Mesendoderm (in vitro differentiated cells): ENCODE measurements at regions not wholly inside any gene's neighbourhood (a gene's known extent, or its start where the extent isn't known, plus 50 kb on each side); places are given as distances from the start of the nearest gene placed in this dataset.

Source experiments
- DNase-seq: peaks from one replicate; pipeline ENCODE4 v3.0.0; 2013
- H2AK5ac ChIP-seq: 2 replicates; pipeline ENCODE4 v1.6.1; 2013; ENCODE audit warnings: low read length, inconsistent platforms
- H2BK120ac ChIP-seq: 2 replicates; pipeline ENCODE4 v1.6.1; 2013; ENCODE audit warnings: low read depth, mild to moderate bottlenecking, low read length, moderate library complexity, mixed read lengths
- H2BK15ac ChIP-seq: replicated peaks from 2 replicates; pipeline ENCODE4 v1.6.1; 2013; ENCODE audit warnings: low read depth, mild to moderate bottlenecking, moderate library complexity
- H2BK5ac ChIP-seq: 2 replicates; pipeline ENCODE4 v1.6.1; 2013; ENCODE audit warnings: low read length, inconsistent platforms
- H3K18ac ChIP-seq: 2 replicates; pipeline ENCODE4 v1.6.1; 2013; ENCODE audit warnings: mild to moderate bottlenecking, low read length, mixed read lengths
- H3K23ac ChIP-seq: one replicate; pipeline ENCODE4 v1.6.1; 2013; ENCODE audit warnings: low read length
- H3K27ac ChIP-seq: 2 replicates; pipeline ENCODE4 v1.5.1; 2013; ENCODE audit warnings: low read depth, mild to moderate bottlenecking, inconsistent platforms, low read length, moderate library complexity
- H3K27me3 ChIP-seq: 2 replicates; pipeline ENCODE4 v1.6.1; 2013; ENCODE audit warnings: low read length, control low read depth, mild to moderate bottlenecking, inconsistent platforms; ENCODE audit not compliant: insufficient read depth, poor library complexity
- H3K36me3 ChIP-seq: 2 replicates; pipeline ENCODE4 v1.6.1; 2013; ENCODE audit warnings: low read length, inconsistent platforms; ENCODE audit not compliant: control insufficient read depth, insufficient read depth
- H3K4ac ChIP-seq: one replicate; pipeline ENCODE4 v1.6.1; 2013; ENCODE audit warnings: low read depth, mild to moderate bottlenecking, low read length, moderate library complexity
- H3K4me1 ChIP-seq: 2 replicates; pipeline ENCODE4 v1.6.1; 2013; ENCODE audit warnings: low read depth, low read length, inconsistent platforms; ENCODE audit not compliant: control insufficient read depth
- H3K4me2 ChIP-seq: 2 replicates; pipeline ENCODE4 v1.6.1; 2013; ENCODE audit warnings: low read length
- H3K4me3 ChIP-seq: 2 replicates; pipeline ENCODE4 v1.5.1; 2013; ENCODE audit warnings: mild to moderate bottlenecking, low read length
- H3K56ac ChIP-seq: one replicate; pipeline ENCODE4 v1.6.1; 2013; ENCODE audit warnings: low read length
- H3K79me1 ChIP-seq: 2 replicates; pipeline ENCODE4 v1.6.1; 2013; ENCODE audit warnings: low read length, inconsistent platforms
- H3K79me2 ChIP-seq: 2 replicates; pipeline ENCODE4 v1.6.1; 2013; ENCODE audit warnings: mild to moderate bottlenecking, low read length; ENCODE audit not compliant: control insufficient read depth, insufficient read depth
- H3K9ac ChIP-seq: 2 replicates; pipeline ENCODE4 v1.6.1; 2013; ENCODE audit warnings: low read length, inconsistent platforms
- H4K5ac ChIP-seq: one replicate; pipeline ENCODE4 v1.6.1; 2013; ENCODE audit warnings: low read length
- H4K8ac ChIP-seq: one replicate; pipeline ENCODE4 v1.6.1; 2013; ENCODE audit warnings: low read depth, mild to moderate bottlenecking, control low read depth, low read length, moderate library complexity
- WGBS: extraction: QIAGEN DNeasy Blood & Tissue Kit; methylation state at CpG from one replicate; pipeline ENCODE4 v1.1.7; 2013; ENCODE audit warnings: low lambda C conversion rate, missing lambda C conversion rate; ENCODE audit not compliant: insufficient coverage; ENCODE audit errors: extremely low coverage; 5-methylcytosine and 5-hydroxymethylcytosine counted together

DNA sequence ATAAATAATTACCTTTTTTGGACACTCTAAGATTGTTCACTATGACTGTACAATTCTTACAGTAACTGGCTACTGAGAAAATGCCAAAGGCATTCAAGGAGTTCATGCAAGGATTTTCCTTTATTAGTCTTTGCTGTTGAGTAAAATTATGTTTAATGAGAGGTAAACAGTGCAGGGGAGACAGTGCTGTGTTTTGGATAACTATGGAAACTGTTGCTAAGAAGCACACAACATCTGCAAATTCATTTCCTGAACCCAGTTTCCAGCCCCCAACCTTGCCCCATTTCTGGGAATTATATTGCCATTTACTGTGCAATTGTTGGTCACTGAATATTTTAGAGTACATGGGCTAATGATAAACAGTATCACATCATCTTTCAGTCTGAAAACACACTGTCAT lies 1005.8 kb downstream of the TRHDE start:
- no peak overlapping the region for H3K4me2 ChIP-seq
- no peak overlapping the region for H3K23ac ChIP-seq
- no peak overlapping the region for H3K27ac ChIP-seq
- H2BK15ac ChIP-seq = no peak overlapping the region
- no peaks in the 10 kb centered on the region for H3K79me1 ChIP-seq
- no peak overlapping the region for H3K56ac ChIP-seq
- no peak overlapping the region for H2BK120ac ChIP-seq
- H3K79me2 ChIP-seq = no peaks in the 10 kb centered on the region
- no peak overlapping the region for H3K4me3 ChIP-seq
- H3K27me3 ChIP-seq = no peaks in the 10 kb centered on the region
- no peak overlapping the region for H4K5ac ChIP-seq
- DNase-seq = no peak
- no peak overlapping the region for H2AK5ac ChIP-seq
- H3K9ac ChIP-seq = no peak overlapping the region
- no peak overlapping the region for H4K8ac ChIP-seq
- no peak overlapping the region for H3K4ac ChIP-seq
- H3K18ac ChIP-seq = no peak overlapping the region
- H3K36me3 ChIP-seq = no peaks in the 10 kb centered on the region
- H2BK5ac ChIP-seq = no peak overlapping the region
- H3K4me1 ChIP-seq = no peaks in the 10 kb centered on the region

- Histone ChIP-seq H2BK5ac (no peak overlapping the region), H3K4me1 (no peaks in the 10 kb centered on the region), H3K27me3 (no peaks in the 10 kb centered on the region), H3K4me3 (no peak overlapping the region), H3K56ac (no peak overlapping the region), H3K27ac (no peak overlapping the region), H4K5ac (no peak overlapping the region), H3K18ac (no peak overlapping the region), H3K4ac (no peak overlapping the region), H4K8ac (no peak overlapping the region), H2AK5ac (no peak overlapping the region), H3K79me1 (no peaks in the 10 kb centered on the region), H2BK120ac (no peak overlapping the region), H3K9ac (no peak overlapping the region), H3K36me3 (no peaks in the 10 kb centered on the region), H3K23ac (no peak overlapping the region), H2BK15ac (no peak overlapping the region), H3K79me2 (no peaks in the 10 kb centered on the region), H3K4me2 (no peak overlapping the region)
- DNase-seq = no peak
- WGBS = no CpG with 5 or more reads among the region's 2 CpGs
These were observed 1029.4 kb downstream of the TRHDE start for GRCh38 chr12:73301530-73301929.

DNA sequence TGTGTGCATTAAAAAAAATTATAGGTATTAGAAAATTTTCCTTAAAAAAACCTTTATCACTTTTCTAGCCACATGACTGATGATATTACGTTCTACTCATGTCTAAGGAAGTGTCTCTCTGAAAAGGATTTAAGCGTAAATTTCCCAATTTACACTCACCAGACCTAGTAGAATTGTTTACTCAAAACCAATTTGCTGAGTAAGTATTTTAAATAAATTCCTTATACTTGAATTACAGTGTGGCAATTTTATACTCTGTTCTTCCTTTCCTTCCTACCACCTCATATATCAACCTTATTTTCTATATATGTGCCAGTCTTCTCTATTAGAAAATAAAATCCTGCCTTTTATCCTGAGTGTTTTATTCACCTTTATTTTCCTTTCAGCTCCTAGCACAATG lies 1035.1 kb downstream of the TRHDE start:
- no peak for DNase-seq
- no CpG with 5 or more reads among the region's 2 CpGs for WGBS
- no peak overlapping the region for H3K4ac ChIP-seq
- H3K9ac ChIP-seq = no peak overlapping the region
- no peak overlapping the region for H2BK5ac ChIP-seq
- no peak overlapping the region for H3K56ac ChIP-seq
- no peaks in the 10 kb centered on the region for H3K79me1 ChIP-seq
- no peaks in the 10 kb centered on the region for H3K79me2 ChIP-seq
- H2BK120ac ChIP-seq = no peak overlapping the region
- H4K5ac ChIP-seq = no peak overlapping the region
- H3K18ac ChIP-seq = no peak overlapping the region
- H3K36me3 ChIP-seq = no peaks in the 10 kb centered on the region
- H3K23ac ChIP-seq = no peak overlapping the region
- H3K4me2 ChIP-seq = no peak overlapping the region
- no peaks in the 10 kb centered on the region for H3K27me3 ChIP-seq
- no peaks in the 10 kb centered on the region for H3K4me1 ChIP-seq
- H3K4me3 ChIP-seq = no peak overlapping the region
- no peak overlapping the region for H2AK5ac ChIP-seq
- H3K27ac ChIP-seq = no peak overlapping the region
- no peak overlapping the region for H4K8ac ChIP-seq
- H2BK15ac ChIP-seq = no peak overlapping the region

DNA sequence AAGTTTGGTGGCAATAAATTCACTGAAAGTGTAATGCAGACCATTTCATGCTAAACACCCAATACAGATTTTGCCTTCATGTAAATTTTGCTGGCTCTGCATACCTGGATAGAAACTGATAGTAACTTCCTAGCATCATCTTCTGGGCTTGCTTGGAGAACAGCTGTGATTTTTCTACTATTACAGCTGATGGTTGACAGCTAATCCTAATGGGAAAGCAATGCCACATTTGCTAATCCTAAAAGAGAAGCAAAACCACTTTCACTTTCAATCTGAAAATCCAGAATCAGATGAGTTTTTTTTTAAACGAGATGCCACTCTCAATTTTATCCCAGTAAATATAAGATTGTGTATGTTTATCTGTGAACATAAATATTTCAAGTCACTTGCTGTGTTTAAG lies 1035.9 kb downstream of the TRHDE start:
- Histone ChIP-seq H3K23ac (no peak overlapping the region), H3K79me1 (no peaks in the 10 kb centered on the region), H3K4me3 (no peak overlapping the region), H3K4me2 (no peak overlapping the region), H2BK15ac (no peak overlapping the region), H3K4me1 (no peaks in the 10 kb centered on the region), H3K27me3 (no peaks in the 10 kb centered on the region), H4K5ac (no peak overlapping the region), H2BK120ac (no peak overlapping the region), H2BK5ac (no peak overlapping the region), H3K9ac (no peak overlapping the region), H3K79me2 (no peaks in the 10 kb centered on the region), H3K36me3 (no peaks in the 10 kb centered on the region), H3K4ac (no peak overlapping the region), H3K18ac (no peak overlapping the region), H4K8ac (no peak overlapping the region), H3K27ac (no peak overlapping the region), H2AK5ac (no peak overlapping the region), H3K56ac (no peak overlapping the region)
- no CpG with 5 or more reads among the region's 1 CpG for WGBS
- no peak for DNase-seq

GRCh38 chr12:73308747-73309146 lies 1036.6 kb downstream of the TRHDE start:
- Histone ChIP-seq H3K4me3 (no peak overlapping the region), H3K9ac (no peak overlapping the region)
- no CpG with 5 or more reads among the region's 1 CpG for WGBS

DNA sequence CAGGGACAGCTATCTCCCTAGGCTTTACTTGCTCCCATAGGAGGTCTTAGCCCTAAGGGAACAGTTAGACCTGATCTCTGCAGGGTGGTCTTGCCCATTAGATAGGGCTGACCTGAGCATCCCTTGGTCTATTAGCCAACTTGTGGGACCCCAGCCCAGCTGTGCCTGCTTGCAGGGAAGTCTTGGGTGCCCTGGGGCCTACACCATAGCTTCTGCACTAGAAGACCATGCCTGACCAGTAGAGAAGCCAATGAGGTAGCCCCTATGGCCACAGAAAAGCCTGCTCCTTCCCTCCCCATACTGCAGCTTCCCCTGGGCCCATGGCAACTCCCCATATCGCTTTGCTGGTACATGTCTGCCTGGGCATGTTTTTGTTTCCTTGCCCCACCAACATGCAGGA lies 1049.1 kb downstream of the TRHDE start:
- Histone ChIP-seq H3K36me3 (no peaks in the 10 kb centered on the region), H3K4me1 (no peaks in the 10 kb centered on the region), H3K18ac (no peak overlapping the region), H2AK5ac (no peak overlapping the region), H3K27ac (no peak overlapping the region), H3K9ac (no peak overlapping the region), H2BK5ac (no peak overlapping the region), H3K79me2 (no peaks in the 10 kb centered on the region), H3K27me3 (no peaks in the 10 kb centered on the region), H2BK15ac (no peak overlapping the region), H4K8ac (no peak overlapping the region), H2BK120ac (no peak overlapping the region), H3K4me3 (no peak overlapping the region), H3K4ac (no peak overlapping the region), H3K79me1 (no peaks in the 10 kb centered on the region), H3K4me2 (no peak overlapping the region), H4K5ac (no peak overlapping the region), H3K23ac (no peak overlapping the region), H3K56ac (no peak overlapping the region)
- no peak for DNase-seq
- no CpG with 5 or more reads among the region's 1 CpG for WGBS

More at GRCh38 chr12:73308747-73309146, 1036.6 kb downstream of the TRHDE start:
- H3K4me2 ChIP-seq = no peak overlapping the region
- H3K4me1 ChIP-seq = no peaks in the 10 kb centered on the region
- no peaks in the 10 kb centered on the region for H3K36me3 ChIP-seq
- no peak overlapping the region for H2AK5ac ChIP-seq
- H3K4ac ChIP-seq = no peak overlapping the region
- DNase-seq = no peak
- H3K79me2 ChIP-seq = no peaks in the 10 kb centered on the region
- no peak overlapping the region for H2BK15ac ChIP-seq
- H2BK120ac ChIP-seq = no peak overlapping the region
- no peak overlapping the region for H3K56ac ChIP-seq
- no peaks in the 10 kb centered on the region for H3K27me3 ChIP-seq
- no peak overlapping the region for H3K23ac ChIP-seq
- no peaks in the 10 kb centered on the region for H3K79me1 ChIP-seq
- H3K27ac ChIP-seq = no peak overlapping the region
- no peak overlapping the region for H4K8ac ChIP-seq
- no peak overlapping the region for H2BK5ac ChIP-seq
- no peak overlapping the region for H4K5ac ChIP-seq
- H3K18ac ChIP-seq = no peak overlapping the region
